ENCODE measurements at regions not wholly inside any gene's neighbourhood (a gene's known extent, or its start where the extent isn't known, plus 50 kb on each side); places are given as distances from the start of the nearest gene placed in this dataset.

DNA sequence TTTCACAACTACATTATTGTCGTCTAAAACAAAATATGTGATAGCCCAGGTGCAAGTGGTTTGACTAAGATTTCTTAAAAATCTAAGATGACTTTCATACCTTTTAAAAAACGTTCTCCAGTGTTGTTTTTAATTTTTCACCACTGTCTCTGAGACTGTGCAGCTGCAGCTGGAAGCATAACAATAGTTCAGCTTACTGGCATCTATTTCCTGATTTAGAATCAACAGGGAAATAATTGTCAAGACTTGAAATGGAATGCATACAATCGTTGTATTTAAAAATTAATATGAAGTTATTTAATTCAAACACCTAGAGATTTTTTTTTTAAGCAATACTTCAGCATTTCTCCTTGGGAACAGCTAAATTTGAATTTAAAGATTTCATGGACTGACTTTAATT, 982.0 kb upstream of the EPHA7 start (continued):
- TF ChIP-seq, protein P1, sequence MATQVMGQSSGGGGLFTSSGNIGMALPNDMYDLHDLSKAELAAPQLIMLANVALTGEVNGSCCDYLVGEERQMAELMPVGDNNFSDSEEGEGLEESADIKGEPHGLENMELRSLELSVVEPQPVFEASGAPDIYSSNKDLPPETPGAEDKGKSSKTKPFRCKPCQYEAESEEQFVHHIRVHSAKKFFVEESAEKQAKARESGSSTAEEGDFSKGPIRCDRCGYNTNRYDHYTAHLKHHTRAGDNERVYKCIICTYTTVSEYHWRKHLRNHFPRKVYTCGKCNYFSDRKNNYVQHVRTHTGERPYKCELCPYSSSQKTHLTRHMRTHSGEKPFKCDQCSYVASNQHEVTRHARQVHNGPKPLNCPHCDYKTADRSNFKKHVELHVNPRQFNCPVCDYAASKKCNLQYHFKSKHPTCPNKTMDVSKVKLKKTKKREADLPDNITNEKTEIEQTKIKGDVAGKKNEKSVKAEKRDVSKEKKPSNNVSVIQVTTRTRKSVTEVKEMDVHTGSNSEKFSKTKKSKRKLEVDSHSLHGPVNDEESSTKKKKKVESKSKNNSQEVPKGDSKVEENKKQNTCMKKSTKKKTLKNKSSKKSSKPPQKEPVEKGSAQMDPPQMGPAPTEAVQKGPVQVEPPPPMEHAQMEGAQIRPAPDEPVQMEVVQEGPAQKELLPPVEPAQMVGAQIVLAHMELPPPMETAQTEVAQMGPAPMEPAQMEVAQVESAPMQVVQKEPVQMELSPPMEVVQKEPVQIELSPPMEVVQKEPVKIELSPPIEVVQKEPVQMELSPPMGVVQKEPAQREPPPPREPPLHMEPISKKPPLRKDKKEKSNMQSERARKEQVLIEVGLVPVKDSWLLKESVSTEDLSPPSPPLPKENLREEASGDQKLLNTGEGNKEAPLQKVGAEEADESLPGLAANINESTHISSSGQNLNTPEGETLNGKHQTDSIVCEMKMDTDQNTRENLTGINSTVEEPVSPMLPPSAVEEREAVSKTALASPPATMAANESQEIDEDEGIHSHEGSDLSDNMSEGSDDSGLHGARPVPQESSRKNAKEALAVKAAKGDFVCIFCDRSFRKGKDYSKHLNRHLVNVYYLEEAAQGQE (IDR thresholded peaks at IDR 0.05; ENCODE audit: low read depth) = no peak
- TF ChIP-seq FOSL1 (IDR thresholded peaks at IDR 0.05; ENCODE audit: low read depth) = no peak
- no peak for TF ChIP-seq YY1 (IDR thresholded peaks at IDR 0.05; ENCODE audit: extremely low read depth, insufficient replicate concordance, low read depth, low read length)
- no peak for TF ChIP-seq ZNF274 (IDR thresholded peaks at IDR 0.05; ENCODE audit: low read depth, low read length)

DNA sequence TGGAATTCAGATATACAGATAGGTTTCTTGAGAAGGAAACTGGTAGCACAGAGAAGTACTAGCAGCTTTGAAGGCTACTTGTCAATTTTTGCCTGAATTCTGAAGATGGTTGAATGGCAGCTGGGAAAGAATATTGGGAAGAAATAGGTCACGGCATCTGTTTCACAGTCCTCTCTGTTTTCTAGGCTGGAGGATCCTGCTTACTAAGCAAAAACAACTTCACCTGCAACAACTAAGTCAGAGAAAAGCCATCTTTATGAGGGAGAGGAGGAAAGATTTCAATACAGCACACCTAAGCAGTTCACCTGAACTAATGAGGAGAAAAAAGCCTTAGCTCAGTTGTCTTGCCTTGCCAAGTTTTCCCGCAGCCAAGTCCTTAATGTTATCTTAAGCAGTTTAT, 975.5 kb upstream of the EPHA7 start:
- Histone ChIP-seq H3K27ac (ENCODE audit: low read depth, low read length) (no peak overlapping the region), H3K36me3 (ENCODE audit: control insufficient read depth in 1 of 2, insufficient read depth in 2 of 2, low read length in 2 of 2) (no peaks in the 10 kb centered on the region), H4K20me1 (ENCODE audit: insufficient read depth) (no peaks in the 10 kb centered on the region), H3K79me2 (ENCODE audit: insufficient read depth, low read length) (no peaks in the 10 kb centered on the region), H3K4me1 (ENCODE audit: control insufficient read depth in 1 of 2, insufficient read depth in 2 of 2, low read length in 2 of 2) (no peaks in the 10 kb centered on the region), H3K9me3 (ENCODE audit: control insufficient read depth in 1 of 2, insufficient read depth in 1 of 2, low read depth in 1 of 2, low read length in 2 of 2) (no peaks in the 10 kb centered on the region; a peak in 1 of 4 replicates), H3K4me2 (ENCODE audit: low read length) (no peak overlapping the region), H3K4me3 (replicated peaks in 1 of 2; ENCODE audit: low read depth in 1 of 2, low read length in 2 of 2) (no peak overlapping the region), H2AFZ (ENCODE audit: low read depth, low read length, poor library complexity, severe bottlenecking) (no peak overlapping the region), H3K9me2 (ENCODE audit: insufficient read depth) (no peaks in the 10 kb centered on the region), H3K9ac (ENCODE audit: low read length) (no peak overlapping the region), H3K27me3 (ENCODE audit: insufficient read depth, low read length) (no peaks in the 10 kb centered on the region)
- DNase-seq (ENCODE audit: low read depth, low spot score) = no peak
- no peak for ATAC-seq
- BruUV-seq (replicated peaks) = no TSS peak
- CTCF ChIA-PET = no interaction called here
- TF ChIP-seq POLR2A (IDR thresholded peaks at IDR 0.05; ENCODE audit: borderline replicate concordance, extremely low read depth, insufficient read depth, insufficient read length) (no peak), YY1 (IDR thresholded peaks at IDR 0.05; ENCODE audit: extremely low read depth, insufficient replicate concordance, low read depth, low read length) (no peak), CBX3 (IDR thresholded peaks at IDR 0.05; ENCODE audit: low read depth) (no peak), ELF1 (IDR thresholded peaks at IDR 0.05; ENCODE audit: borderline replicate concordance, low read depth) (no peak), EZH2phosphoT487 (IDR thresholded peaks at IDR 0.05; ENCODE audit: borderline replicate concordance) (no peak), EZH2 (IDR thresholded peaks at IDR 0.05) (no peak), FOSL1 (IDR thresholded peaks at IDR 0.05; ENCODE audit: low read depth) (no peak), POLR2AphosphoS5 (IDR thresholded peaks at IDR 0.05; ENCODE audit: low read depth, low read length) (no peak), TCF7L2 (IDR thresholded peaks at IDR 0.05; ENCODE audit: borderline replicate concordance, extremely low read depth, insufficient read depth, insufficient read length) (no peak), RAD21 (IDR thresholded peaks at IDR 0.05; ENCODE audit: low read depth) (no peak), EGR1 (IDR thresholded peaks at IDR 0.05; ENCODE audit: low read depth) (no peak)
- TF ChIP-seq, protein P2, sequence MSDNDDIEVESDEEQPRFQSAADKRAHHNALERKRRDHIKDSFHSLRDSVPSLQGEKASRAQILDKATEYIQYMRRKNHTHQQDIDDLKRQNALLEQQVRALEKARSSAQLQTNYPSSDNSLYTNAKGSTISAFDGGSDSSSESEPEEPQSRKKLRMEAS (IDR thresholded peaks at IDR 0.05) = no peak
- TF ChIP-seq, protein P3, sequence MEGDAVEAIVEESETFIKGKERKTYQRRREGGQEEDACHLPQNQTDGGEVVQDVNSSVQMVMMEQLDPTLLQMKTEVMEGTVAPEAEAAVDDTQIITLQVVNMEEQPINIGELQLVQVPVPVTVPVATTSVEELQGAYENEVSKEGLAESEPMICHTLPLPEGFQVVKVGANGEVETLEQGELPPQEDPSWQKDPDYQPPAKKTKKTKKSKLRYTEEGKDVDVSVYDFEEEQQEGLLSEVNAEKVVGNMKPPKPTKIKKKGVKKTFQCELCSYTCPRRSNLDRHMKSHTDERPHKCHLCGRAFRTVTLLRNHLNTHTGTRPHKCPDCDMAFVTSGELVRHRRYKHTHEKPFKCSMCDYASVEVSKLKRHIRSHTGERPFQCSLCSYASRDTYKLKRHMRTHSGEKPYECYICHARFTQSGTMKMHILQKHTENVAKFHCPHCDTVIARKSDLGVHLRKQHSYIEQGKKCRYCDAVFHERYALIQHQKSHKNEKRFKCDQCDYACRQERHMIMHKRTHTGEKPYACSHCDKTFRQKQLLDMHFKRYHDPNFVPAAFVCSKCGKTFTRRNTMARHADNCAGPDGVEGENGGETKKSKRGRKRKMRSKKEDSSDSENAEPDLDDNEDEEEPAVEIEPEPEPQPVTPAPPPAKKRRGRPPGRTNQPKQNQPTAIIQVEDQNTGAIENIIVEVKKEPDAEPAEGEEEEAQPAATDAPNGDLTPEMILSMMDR (IDR thresholded peaks at IDR 0.05 in 2 of 3, conservative IDR thresholded peaks at IDR 0.05 in 1 of 3; ENCODE audit: borderline replicate concordance in 1 of 3, insufficient read depth in 1 of 3, low read depth in 2 of 3, low read length in 2 of 3) = no peak
- TF ChIP-seq, protein P1 (IDR thresholded peaks at IDR 0.05; ENCODE audit: low read depth) = no peak
- RAD21 ChIA-PET (ENCODE audit: low non-redundant PET in 1 of 2, low total read pairs in 2 of 2, uncharacterized antibody in 2 of 2, unreplicated experiment in 2 of 2) = no interaction called here
- intact Hi-C loops (cut with micrococcal nuclease) = no loop called here
- POLR2A ChIA-PET = no interaction called here

Measured in HCT116 (cell line).